ENCODE measurements at regions not wholly inside any gene's neighbourhood (a gene's known extent, or its start where the extent isn't known, plus 50 kb on each side); places are given as distances from the start of the nearest gene placed in this dataset.

DNA sequence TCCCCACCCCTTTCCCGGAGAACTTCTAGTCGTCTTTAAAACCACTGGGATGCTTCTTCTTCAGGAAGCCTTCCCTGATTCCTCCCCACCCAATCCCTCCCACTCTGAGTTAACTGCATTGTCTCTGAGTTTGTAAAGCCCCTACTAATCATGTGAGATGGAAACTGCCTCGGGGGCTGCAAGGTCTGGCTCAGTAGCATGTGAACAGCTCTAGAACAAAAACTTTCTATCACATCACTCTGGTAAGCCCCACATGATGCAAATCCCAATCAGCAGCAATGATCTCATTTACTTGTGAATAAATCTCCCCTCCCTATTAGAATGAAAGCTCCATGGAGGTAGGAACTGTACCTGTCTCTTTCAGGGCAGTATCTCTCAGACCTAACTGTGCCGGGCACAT, 141.0 kb upstream of the JUN start:
- Histone ChIP-seq H3K27ac (ENCODE audit: extremely low read depth, low read depth, low read length) (no peak overlapping the region), H3K4me1 (replicated peaks in 1 of 2; ENCODE audit: control insufficient read depth in 2 of 2, insufficient read depth in 2 of 2, low read length in 2 of 2) (peaks cover 11 to 13% of the 10 kb centered on the region in 2 experiments), H2AFZ (ENCODE audit: low read depth, low read length) (no peak overlapping the region), H3K4me2 (ENCODE audit: insufficient read depth, low read length) (no peak overlapping the region), H3K9ac (ENCODE audit: insufficient read depth in 1 of 2, low read depth in 2 of 2, low read length in 2 of 2) (no peak overlapping the region), H3K9me3 (replicated peaks; ENCODE audit: control insufficient read depth, insufficient read depth, low read depth, low read length) (no peaks in the 10 kb centered on the region), H3K36me3 (ENCODE audit: control insufficient read depth, insufficient read depth, low read length) (no peaks in the 10 kb centered on the region), H3K79me2 (ENCODE audit: control insufficient read depth, insufficient read depth, low read length) (no peaks in the 10 kb centered on the region), H4K20me1 (replicated peaks; ENCODE audit: control insufficient read depth, insufficient read depth, low read length) (no peaks in the 10 kb centered on the region; the same call in 1 of the 2 replicates), H3K4me3 (no peak overlapping the region), H3K9me1 (ENCODE audit: control insufficient read depth, insufficient read depth, low read length) (no peaks in the 10 kb centered on the region), H3K27me3 (ENCODE audit: control insufficient read depth in 2 of 2, insufficient read depth in 2 of 2, low read length in 2 of 2) (peaks cover 0 to 3% of the 10 kb centered on the region in 2 experiments; a peak in 1 of 5 replicates)
- no peak for FAIRE-seq
- 18% methylated on average over 4 of the region's 4 CpGs for WGBS (ENCODE audit: insufficient coverage, low coverage, missing lambda C conversion rate)
- no peak for DNase-seq (ENCODE audit: extremely low read depth in 1 of 4, low spot score in 3 of 4)
- in situ Hi-C loops (cut with MboI) (no loop called here), intact Hi-C loops (cut with micrococcal nuclease) (no loop called here)
- no TSS peak for BruUV-seq (replicated peaks)
- ChIA-PET CTCF (ENCODE audit: low intra/inter-chr PET ratio) (no interaction called here), POLR2A (interaction anchor here (1.4 kb wide), 1 partner anchor 34 kb away, joined by 3 read pairs; no protein-coding TSS in a partner anchor)
- TF ChIP-seq, protein P1, sequence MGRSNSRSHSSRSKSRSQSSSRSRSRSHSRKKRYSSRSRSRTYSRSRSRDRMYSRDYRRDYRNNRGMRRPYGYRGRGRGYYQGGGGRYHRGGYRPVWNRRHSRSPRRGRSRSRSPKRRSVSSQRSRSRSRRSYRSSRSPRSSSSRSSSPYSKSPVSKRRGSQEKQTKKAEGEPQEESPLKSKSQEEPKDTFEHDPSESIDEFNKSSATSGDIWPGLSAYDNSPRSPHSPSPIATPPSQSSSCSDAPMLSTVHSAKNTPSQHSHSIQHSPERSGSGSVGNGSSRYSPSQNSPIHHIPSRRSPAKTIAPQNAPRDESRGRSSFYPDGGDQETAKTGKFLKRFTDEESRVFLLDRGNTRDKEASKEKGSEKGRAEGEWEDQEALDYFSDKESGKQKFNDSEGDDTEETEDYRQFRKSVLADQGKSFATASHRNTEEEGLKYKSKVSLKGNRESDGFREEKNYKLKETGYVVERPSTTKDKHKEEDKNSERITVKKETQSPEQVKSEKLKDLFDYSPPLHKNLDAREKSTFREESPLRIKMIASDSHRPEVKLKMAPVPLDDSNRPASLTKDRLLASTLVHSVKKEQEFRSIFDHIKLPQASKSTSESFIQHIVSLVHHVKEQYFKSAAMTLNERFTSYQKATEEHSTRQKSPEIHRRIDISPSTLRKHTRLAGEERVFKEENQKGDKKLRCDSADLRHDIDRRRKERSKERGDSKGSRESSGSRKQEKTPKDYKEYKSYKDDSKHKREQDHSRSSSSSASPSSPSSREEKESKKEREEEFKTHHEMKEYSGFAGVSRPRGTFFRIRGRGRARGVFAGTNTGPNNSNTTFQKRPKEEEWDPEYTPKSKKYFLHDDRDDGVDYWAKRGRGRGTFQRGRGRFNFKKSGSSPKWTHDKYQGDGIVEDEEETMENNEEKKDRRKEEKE (IDR thresholded peaks at IDR 0.05; ENCODE audit: borderline replicate concordance in 1 of 2, control insufficient read depth in 1 of 2, low read depth in 2 of 2, low read length in 1 of 2) = no peak
- TF ChIP-seq SP1 (CRISPR knock-in tag; IDR thresholded peaks at IDR 0.05) (no peak), ERF (CRISPR knock-in tag; IDR thresholded peaks at IDR 0.05) (no peak), THAP7 (CRISPR knock-in tag; IDR thresholded peaks at IDR 0.05) (no peak), EZH2 (IDR thresholded peaks at IDR 0.05; ENCODE audit: borderline replicate concordance, low read depth, low read length) (no peak), CCNT2 (IDR thresholded peaks at IDR 0.05; ENCODE audit: borderline replicate concordance, extremely low read depth, insufficient read length, low read depth, low read length) (no peak), ZC3H11A (IDR thresholded peaks at IDR 0.05; ENCODE audit: low read depth, low read length) (no peak), RBM34 (IDR thresholded peaks at IDR 0.05; ENCODE audit: borderline replicate concordance, insufficient read depth, low read length) (no peak), ZNF766 (CRISPR knock-in tag; conservative IDR thresholded peaks at IDR 0.05) (no peak), ZBED1 (IDR thresholded peaks at IDR 0.05) (no peak), SLC30A9 (CRISPR knock-in tag; IDR thresholded peaks at IDR 0.05) (no peak), PKNOX1 (IDR thresholded peaks at IDR 0.05) (no peak), SNRNP70 (optimal IDR thresholded peaks at IDR 0.05; ENCODE audit: low read depth, low read length) (no peak), NR2F6 (CRISPR knock-in tag; IDR thresholded peaks at IDR 0.05) (no peak), RB1 (IDR thresholded peaks at IDR 0.05; ENCODE audit: low read depth) (no peak), ILF3 (IDR thresholded peaks at IDR 0.05; ENCODE audit: borderline replicate concordance) (no peak)
- TF ChIP-seq, protein P2, sequence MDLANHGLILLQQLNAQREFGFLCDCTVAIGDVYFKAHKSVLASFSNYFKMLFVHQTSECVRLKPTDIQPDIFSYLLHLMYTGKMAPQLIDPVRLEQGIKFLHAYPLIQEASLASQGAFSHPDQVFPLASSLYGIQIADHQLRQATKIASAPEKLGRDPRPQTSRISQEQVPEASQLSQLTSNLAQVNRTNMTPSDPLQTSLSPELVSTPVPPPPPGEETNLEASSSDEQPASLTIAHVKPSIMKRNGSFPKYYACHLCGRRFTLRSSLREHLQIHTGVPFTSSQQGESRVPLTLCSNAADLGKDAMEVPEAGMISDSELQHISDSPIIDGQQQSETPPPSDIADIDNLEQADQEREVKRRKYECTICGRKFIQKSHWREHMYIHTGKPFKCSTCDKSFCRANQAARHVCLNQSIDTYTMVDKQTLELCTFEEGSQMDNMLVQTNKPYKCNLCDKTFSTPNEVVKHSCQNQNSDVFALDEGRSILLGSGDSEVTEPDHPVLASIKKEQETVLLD (IDR thresholded peaks at IDR 0.05) = no peak
- ATAC-seq = no peak
